ENCODE measurements at regions not wholly inside any gene's neighbourhood (a gene's known extent, or its start where the extent isn't known, plus 50 kb on each side); places are given as distances from the start of the nearest gene placed in this dataset.

DNA sequence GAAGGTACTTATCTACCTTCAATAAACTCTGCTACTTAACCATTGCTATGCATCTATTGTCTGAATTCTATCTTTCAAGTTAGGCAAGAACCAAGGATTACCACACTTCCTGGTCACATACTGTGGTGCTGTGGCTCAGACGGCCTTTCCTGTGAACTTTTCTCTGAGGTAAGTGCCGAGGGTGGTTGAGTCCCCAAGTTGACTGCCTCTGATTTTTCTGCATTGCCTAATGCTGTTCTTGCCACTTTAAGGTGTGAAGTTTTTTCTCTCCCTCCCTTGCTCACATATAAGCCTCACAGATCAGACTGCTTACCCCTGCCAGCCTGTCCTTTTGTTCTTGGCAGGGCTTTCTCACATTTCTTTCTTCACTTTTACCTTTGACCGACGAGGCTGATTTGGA, 348.0 kb upstream of the POU3F4 start:
- TF ChIP-seq CREB1 (IDR thresholded peaks at IDR 0.05) (no peak), CREB1 (CRISPR knock-in tag; IDR thresholded peaks at IDR 0.05) (no peak), ZNF146 (CRISPR knock-in tag; IDR thresholded peaks at IDR 0.05; ENCODE audit: unreplicated experiment) (no peak), XRCC4 (IDR thresholded peaks at IDR 0.05; ENCODE audit: extremely low read depth, insufficient read depth, insufficient read length) (no peak), HCFC1 (IDR thresholded peaks at IDR 0.05; ENCODE audit: low read depth, low read length) (no peak), CHCHD3 (CRISPR knock-in tag; IDR thresholded peaks at IDR 0.05) (no peak), POLR2A (conservative IDR thresholded peaks at IDR 0.05) (no peak), C11orf30 (IDR thresholded peaks at IDR 0.05; ENCODE audit: low read depth) (no peak), ZNF766 (CRISPR knock-in tag; conservative IDR thresholded peaks at IDR 0.05) (no peak)

All from K562 (cell line).